RWPE1 (cell line): ENCODE measurements at regions not wholly inside any gene's neighbourhood (a gene's known extent, or its start where the extent isn't known, plus 50 kb on each side); places are given as distances from the start of the nearest gene placed in this dataset.

ENCODE experiments used
- CTCF ChIA-PET: fragments of 350-600 bp; sonication (Branson Sonifier 250); formaldehyde crosslinking; extraction: SDS; loops from one replicate; lab custom pipeline; 2021; lab: Yijun Ruan, JAX
- POLR2A ChIA-PET: fragments of 400-600 bp; formaldehyde crosslinking; extraction: SDS; loops from one replicate; lab custom pipeline; 2020; ENCODE audit warnings: antibody characterized with exemption; ENCODE audit not compliant: low non-redundant PET; lab: Yijun Ruan, JAX
- DNase-seq: peaks from one replicate; pipeline ENCODE4 v3.0.0; 2012; ENCODE audit warnings: low spot score
- H3K27ac ChIP-seq: fragments of 450-650 bp; 2 replicates; pipeline ENCODE4 v1.5.1; 2017
- CTCF ChIP-seq: fragments of 450-650 bp; conservative IDR thresholded peaks from 2 replicates; pipeline ENCODE4 v1.5.1; 2017; ENCODE audit warnings: low read depth, mild to moderate bottlenecking

DNA sequence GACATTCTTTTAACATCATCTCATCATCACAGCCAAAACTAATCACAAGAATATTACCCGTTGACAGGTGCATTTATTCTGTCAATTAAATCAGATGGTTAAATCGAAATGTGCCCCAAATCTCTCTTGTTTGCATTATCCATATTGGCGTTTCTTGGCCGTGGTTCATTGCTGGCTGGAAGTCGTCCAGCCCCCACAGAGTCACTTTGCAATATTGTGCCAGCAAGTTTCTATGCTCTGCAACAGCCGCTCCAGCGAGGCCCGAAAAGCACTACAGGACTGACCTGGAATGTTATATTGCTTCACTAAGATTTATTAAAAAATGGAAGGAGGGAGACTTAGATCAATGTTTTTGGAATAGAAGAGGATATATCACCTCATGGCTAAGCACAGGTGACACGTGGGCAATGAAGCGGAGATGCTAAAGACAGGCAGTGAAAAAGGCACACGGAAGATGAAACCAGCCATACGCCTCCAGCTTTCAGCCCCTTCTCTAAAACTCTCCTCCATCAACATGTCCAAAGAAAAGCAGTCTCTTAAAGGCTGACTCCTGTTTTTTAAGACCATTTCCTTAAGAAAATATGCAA, 176.8 kb upstream of the VRK2 start:
- TF ChIP-seq CTCF: no peak
- no peak for DNase-seq
- ChIA-PET POLR2A (no interaction called here), CTCF (no interaction called here)
- H3K27ac ChIP-seq: no peak overlapping the region

- no peak for TF ChIP-seq CTCF
- ChIA-PET POLR2A (no interaction called here), CTCF (no interaction called here)
- no peak overlapping the region for H3K27ac ChIP-seq
- no peak for DNase-seq
These were observed 170.3 kb upstream of the VRK2 start for GRCh38 chr2:57876313-57876712.

DNA sequence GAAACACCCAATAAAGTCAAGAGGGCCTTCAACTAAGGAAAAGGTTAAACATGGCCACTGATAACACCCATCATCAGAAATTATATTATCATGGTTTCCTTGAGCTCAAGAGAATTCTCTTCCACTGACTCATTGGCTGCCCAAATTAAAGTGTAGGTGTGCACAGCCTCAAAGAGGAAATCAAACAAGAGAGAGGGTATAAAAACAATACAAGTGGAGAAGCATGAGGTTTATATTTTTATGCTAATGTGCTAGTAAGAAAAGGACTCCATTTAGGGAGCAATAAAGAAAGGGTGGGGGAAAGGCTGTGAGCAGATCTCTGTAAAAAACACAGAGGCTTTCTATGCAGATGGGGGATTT, 168.8 kb upstream of the VRK2 start:
- no peak for TF ChIP-seq CTCF
- no peak for DNase-seq
- ChIA-PET CTCF (no interaction called here), POLR2A (no interaction called here)
- H3K27ac ChIP-seq: no peak overlapping the region

DNA sequence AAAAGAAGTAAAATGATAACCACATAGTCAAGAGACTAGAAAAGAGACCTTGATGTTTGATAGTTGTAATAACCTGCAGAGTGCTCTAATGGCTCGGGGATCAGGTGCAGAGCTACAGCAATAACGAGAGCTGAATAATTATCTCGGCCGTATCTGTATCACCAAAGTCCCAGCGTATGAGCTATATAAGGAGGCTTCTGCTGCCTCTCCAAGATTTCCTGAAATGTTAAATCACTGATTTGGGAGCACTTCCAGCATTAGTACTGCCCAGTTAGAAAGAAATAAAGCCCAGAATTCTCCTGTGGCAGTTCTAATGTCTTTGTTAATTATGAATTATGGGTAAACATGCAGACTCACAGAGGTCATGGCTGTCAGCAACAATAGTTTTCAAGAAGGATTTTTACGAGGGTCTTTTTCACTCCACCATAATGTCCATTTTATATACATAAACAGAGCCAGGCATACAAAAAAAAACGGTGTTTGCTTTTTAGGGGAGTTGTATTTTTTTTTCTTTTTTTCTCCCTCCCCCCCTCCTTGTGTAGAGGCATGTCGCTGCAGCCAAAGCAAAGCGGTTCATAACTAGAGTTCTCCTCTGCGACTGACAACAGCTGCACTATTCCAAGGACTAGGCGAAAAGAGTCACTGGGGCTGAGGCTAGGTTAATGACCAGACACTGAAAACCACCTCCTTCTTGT, 168.3 kb upstream of the VRK2 start:
- H3K27ac ChIP-seq: no peak overlapping the region
- TF ChIP-seq CTCF: no peak
- DNase-seq: no peak
- CTCF ChIA-PET: no interaction called here
- POLR2A ChIA-PET: no interaction called here

DNA sequence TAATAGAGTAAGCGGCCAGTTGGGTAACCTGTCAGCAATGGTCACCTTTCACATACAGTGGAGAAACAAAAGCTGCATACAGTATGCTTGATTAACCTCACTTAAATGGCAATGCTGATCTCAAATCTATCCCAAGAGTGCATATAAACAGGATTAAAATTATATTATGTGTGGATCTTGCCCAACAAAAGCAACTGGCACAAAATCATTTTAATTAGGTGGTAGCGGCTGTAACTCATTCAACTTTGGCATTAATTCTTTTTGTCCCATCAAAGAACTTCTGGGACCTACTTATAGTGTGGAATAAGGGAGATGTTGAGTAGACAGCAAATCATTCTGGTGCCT, 167.8 kb upstream of the VRK2 start:
- CTCF ChIA-PET: no interaction called here
- POLR2A ChIA-PET: no interaction called here
- no peak for TF ChIP-seq CTCF
- no peak overlapping the region for H3K27ac ChIP-seq
- no peak for DNase-seq

DNA sequence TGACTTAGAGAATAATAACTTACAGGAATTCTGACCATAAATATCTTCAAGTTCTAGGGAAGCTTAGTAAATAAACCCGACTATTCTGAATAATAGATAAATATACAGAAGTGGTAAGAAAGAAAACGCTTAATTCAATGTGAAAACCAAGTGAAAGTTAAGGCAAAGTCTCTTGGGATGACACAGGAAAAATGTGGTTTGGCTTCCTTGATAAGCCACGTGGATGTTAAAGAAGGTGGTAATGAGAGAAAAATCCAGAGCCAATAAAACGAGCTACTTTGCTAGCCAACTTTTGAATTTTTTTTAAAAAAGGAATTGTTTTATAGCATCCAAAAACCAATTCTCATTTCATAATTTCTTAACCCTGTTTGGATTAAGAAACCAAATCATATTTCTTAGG, 166.2 kb upstream of the VRK2 start:
- ChIA-PET CTCF (no interaction called here), POLR2A (no interaction called here)
- DNase-seq: no peak
- TF ChIP-seq CTCF: no peak
- no peak overlapping the region for H3K27ac ChIP-seq
